Erythroblast (primary cell): ENCODE measurements at regions not wholly inside any gene's neighbourhood (a gene's known extent, or its start where the extent isn't known, plus 50 kb on each side); places are given as distances from the start of the nearest gene placed in this dataset.

Experiments used
- GATA1 ChIP-seq: IDR thresholded peaks from 2 replicates; pipeline ENCODE4 v1.6.1; 2011; ENCODE audit warnings: low read depth, mild to moderate bottlenecking, control low read depth, low read length, moderate library complexity
- POLR2A ChIP-seq: IDR thresholded peaks from 2 replicates; pipeline ENCODE4 v1.6.1; 2011; ENCODE audit warnings: mild to moderate bottlenecking, low read length

DNA sequence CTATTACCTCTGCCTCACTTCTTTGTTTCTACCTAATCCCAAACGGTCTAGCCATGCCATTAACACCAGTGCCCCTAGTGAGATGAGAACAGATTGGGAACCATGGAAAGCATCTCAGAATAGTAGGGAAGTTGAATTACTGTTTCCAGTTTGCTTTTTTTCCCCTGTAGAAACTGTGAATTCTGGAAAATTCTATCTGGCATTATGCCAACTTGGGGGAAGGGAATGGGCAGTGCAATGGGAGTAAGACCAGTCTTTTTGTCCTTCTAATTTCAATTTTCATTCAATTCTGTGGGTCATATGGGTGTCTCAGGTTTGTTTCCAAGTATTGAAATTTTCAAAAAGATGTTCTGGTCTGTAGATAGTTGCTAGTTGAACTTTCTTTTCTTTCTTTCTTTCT, 1666.1 kb downstream of the SLITRK1 start:
- no peak for TF ChIP-seq POLR2A
- no peak for TF ChIP-seq GATA1
